Mammary epithelial cell (primary cell): ENCODE measurements at regions not wholly inside any gene's neighbourhood (a gene's known extent, or its start where the extent isn't known, plus 50 kb on each side); places are given as distances from the start of the nearest gene placed in this dataset.

Source experiments
- EZH2 ChIP-seq: IDR thresholded peaks from 2 replicates; pipeline ENCODE4 v1.6.1; 2012; ENCODE audit warnings: low read length, inconsistent platforms, borderline replicate concordance
- TF ChIP-seq, protein P1 (sequence below), 2 donors: IDR thresholded peaks in 1 of 2; conservative IDR thresholded peaks in 1 of 2; 2 replicates each; pipeline ENCODE4 v1.5.1; 2011 to 2012; ENCODE audit warnings: inconsistent platforms in 2 of 2, low read length in 2 of 2, mild to moderate bottlenecking in 2 of 2, control low read depth in 1 of 2, low read depth in 1 of 2; ENCODE audit not compliant: insufficient read depth in 1 of 2; ENCODE audit errors: extremely low read depth in 1 of 2

DNA sequence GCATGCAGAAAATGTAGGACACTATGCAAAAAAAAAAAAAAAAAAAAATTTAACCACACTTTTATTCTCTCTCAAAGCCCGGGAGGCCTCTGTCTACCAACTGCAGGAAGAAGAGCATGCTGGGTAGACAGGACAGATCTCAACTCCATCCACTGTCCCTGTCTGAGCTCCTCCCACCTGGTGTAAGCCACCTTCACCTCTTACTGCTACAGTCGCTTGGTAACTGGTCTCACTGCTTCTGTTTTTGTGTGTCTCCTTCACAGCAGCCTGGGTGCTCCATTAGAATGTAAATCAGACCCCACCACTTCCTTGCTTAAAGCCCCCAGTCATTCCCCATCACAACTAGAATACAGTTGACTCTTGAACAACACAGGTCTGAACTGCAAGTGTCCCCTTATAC, 115.1 kb upstream of the PROK2 start:
- TF ChIP-seq, protein P1, sequence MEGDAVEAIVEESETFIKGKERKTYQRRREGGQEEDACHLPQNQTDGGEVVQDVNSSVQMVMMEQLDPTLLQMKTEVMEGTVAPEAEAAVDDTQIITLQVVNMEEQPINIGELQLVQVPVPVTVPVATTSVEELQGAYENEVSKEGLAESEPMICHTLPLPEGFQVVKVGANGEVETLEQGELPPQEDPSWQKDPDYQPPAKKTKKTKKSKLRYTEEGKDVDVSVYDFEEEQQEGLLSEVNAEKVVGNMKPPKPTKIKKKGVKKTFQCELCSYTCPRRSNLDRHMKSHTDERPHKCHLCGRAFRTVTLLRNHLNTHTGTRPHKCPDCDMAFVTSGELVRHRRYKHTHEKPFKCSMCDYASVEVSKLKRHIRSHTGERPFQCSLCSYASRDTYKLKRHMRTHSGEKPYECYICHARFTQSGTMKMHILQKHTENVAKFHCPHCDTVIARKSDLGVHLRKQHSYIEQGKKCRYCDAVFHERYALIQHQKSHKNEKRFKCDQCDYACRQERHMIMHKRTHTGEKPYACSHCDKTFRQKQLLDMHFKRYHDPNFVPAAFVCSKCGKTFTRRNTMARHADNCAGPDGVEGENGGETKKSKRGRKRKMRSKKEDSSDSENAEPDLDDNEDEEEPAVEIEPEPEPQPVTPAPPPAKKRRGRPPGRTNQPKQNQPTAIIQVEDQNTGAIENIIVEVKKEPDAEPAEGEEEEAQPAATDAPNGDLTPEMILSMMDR (conservative IDR thresholded peaks at IDR 0.05 in 1 of 2, IDR thresholded peaks at IDR 0.05 in 1 of 2; ENCODE audit: extremely low read depth in 1 of 2, insufficient read depth in 1 of 2, low read depth in 1 of 2, low read length in 2 of 2) = no peak
- no peak for TF ChIP-seq EZH2
